HCT116 (cell line): ENCODE measurements at regions not wholly inside any gene's neighbourhood (a gene's known extent, or its start where the extent isn't known, plus 50 kb on each side); places are given as distances from the start of the nearest gene placed in this dataset.

ENCODE experiments used
- EZH2 ChIP-seq: fragments of 200-600 bp; sonication (generic); IDR thresholded peaks from 2 replicates; pipeline ENCODE4 v1.6.1; 2017; ENCODE audit warnings: antibody characterized with exemption, mixed run types
- EZH2phosphoT487 ChIP-seq: fragments of 200-600 bp; IDR thresholded peaks from 2 replicates; pipeline ENCODE4 v1.6.1; 2018; ENCODE audit warnings: antibody characterized with exemption, borderline replicate concordance
- POLR2AphosphoS5 ChIP-seq: IDR thresholded peaks from 2 replicates; pipeline ENCODE4 v1.6.1; 2011; ENCODE audit warnings: mild to moderate bottlenecking, low read depth, low read length, moderate library complexity
- RAD21 ChIP-seq: IDR thresholded peaks from 2 replicates; pipeline ENCODE4 v1.6.1; 2012; ENCODE audit warnings: low read depth, mild to moderate bottlenecking
- YY1 ChIP-seq: IDR thresholded peaks from 2 replicates; pipeline ENCODE4 v1.6.1; 2011; ENCODE audit warnings: low read length, low read depth, moderate library complexity, mild to moderate bottlenecking; ENCODE audit not compliant: insufficient replicate concordance; ENCODE audit errors: extremely low read depth
- ZNF274 ChIP-seq: fragments of 200-500 bp; sonication (Bioruptor generic); IDR thresholded peaks from 2 replicates; pipeline ENCODE4 v1.6.1; 2014; ENCODE audit warnings: mild to moderate bottlenecking, low read depth, low read length, inconsistent platforms
- TF ChIP-seq, protein P1 (sequence below), 3 experiments: fragments of 200-600 bp in 1 of 3; sonication (generic) in 1 of 3; IDR thresholded peaks in 2 of 3; conservative IDR thresholded peaks in 1 of 3; 2 replicates each; pipeline ENCODE4 v1.5.1; 2012 to 2017; ENCODE audit warnings: low read depth in 2 of 3, low read length in 2 of 3, antibody characterized with exemption in 1 of 3, borderline replicate concordance in 1 of 3, control low read depth in 1 of 3, mild to moderate bottlenecking in 1 of 3, mixed read lengths in 1 of 3, mixed run types in 1 of 3, moderate library complexity in 1 of 3; ENCODE audit not compliant: insufficient read depth in 1 of 3

DNA sequence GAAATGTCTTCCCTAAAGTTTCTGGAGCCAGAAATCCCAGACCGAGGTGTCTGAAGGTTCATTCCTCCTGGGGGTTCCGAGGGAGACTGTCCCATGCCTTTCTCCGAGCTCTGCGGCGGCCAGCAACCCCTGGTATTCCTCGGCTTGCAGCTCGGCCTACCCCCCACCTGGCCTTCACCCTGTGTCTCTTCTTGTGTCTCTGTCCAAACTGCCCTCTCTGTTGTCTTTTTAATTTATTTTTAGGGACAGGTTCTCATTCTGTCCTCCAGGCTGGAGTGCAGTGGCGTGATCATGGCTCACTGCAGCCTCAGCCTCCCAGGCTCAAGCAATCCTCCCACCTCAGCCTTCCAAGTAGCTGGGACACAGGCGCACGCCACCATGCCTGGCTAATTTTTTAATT, 211.7 kb downstream of the SEC14L1 start:
- TF ChIP-seq POLR2AphosphoS5 = no peak
- no peak for TF ChIP-seq RAD21
- no peak for TF ChIP-seq YY1
- no peak for TF ChIP-seq EZH2phosphoT487
- TF ChIP-seq, protein P1, sequence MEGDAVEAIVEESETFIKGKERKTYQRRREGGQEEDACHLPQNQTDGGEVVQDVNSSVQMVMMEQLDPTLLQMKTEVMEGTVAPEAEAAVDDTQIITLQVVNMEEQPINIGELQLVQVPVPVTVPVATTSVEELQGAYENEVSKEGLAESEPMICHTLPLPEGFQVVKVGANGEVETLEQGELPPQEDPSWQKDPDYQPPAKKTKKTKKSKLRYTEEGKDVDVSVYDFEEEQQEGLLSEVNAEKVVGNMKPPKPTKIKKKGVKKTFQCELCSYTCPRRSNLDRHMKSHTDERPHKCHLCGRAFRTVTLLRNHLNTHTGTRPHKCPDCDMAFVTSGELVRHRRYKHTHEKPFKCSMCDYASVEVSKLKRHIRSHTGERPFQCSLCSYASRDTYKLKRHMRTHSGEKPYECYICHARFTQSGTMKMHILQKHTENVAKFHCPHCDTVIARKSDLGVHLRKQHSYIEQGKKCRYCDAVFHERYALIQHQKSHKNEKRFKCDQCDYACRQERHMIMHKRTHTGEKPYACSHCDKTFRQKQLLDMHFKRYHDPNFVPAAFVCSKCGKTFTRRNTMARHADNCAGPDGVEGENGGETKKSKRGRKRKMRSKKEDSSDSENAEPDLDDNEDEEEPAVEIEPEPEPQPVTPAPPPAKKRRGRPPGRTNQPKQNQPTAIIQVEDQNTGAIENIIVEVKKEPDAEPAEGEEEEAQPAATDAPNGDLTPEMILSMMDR (IDR thresholded peaks at IDR 0.05 in 2 of 3, conservative IDR thresholded peaks at IDR 0.05 in 1 of 3; ENCODE audit: borderline replicate concordance in 1 of 3, insufficient read depth in 1 of 3, low read depth in 2 of 3, low read length in 2 of 3) = no peak
- TF ChIP-seq EZH2 = no peak
- TF ChIP-seq ZNF274 = no peak
